Panc1 (cell line): ENCODE measurements at regions not wholly inside any gene's neighbourhood (a gene's known extent, or its start where the extent isn't known, plus 50 kb on each side); places are given as distances from the start of the nearest gene placed in this dataset.

ENCODE experiments used
- ATAC-seq: fragments of 200-7000 bp; cut with Tn5 transposase; 2 replicates; pipeline ENCODE4 v1.9.1; 2020; ENCODE audit warnings: mild to moderate bottlenecking, moderate library complexity
- BruUV-seq: library from RNA; stranded (reverse); fragments of 400-500 nt; replicated peaks from 2 replicates; lab custom pipeline; 2021; lab: Mats Ljungman, UMichigan
- CTCF ChIA-PET: fragments of 300-600 bp; sonication (Branson Sonifier 250); formaldehyde crosslinking; loops from one replicate; lab custom pipeline; 2022; ENCODE audit warnings: antibody characterized with exemption; lab: Charles Lee
- POLR2A ChIA-PET: fragments of 300-600 bp; sonication (Branson Sonifier 250); formaldehyde crosslinking; loops from one replicate; lab custom pipeline; 2022; ENCODE audit warnings: antibody characterized with exemption; lab: Charles Lee
- DNase-seq: peaks from one replicate; pipeline ENCODE4 v3.0.0-alpha.2; 2010; ENCODE audit warnings: low read depth, low spot score
- H3K27ac ChIP-seq: 2 replicates; pipeline ENCODE4 v1.5.1; 2011; ENCODE audit warnings: mild to moderate bottlenecking, low read length, inconsistent platforms
- H3K27me3 ChIP-seq: fragments of 200-500 bp; sonication (Bioruptor generic); 2 replicates; pipeline ENCODE4 v1.6.0; 2014; ENCODE audit warnings: low read length, inconsistent platforms; ENCODE audit not compliant: control insufficient read depth, insufficient read depth
- H3K36me3 ChIP-seq: fragments of 200-500 bp; sonication (Bioruptor generic); 2 replicates; pipeline ENCODE4 v1.5.1; 2014; ENCODE audit warnings: inconsistent platforms, mild to moderate bottlenecking, low read length, moderate library complexity; ENCODE audit not compliant: control insufficient read depth, insufficient read depth
- H3K4me1 ChIP-seq: 2 replicates; pipeline ENCODE4 v1.5.1; 2011; ENCODE audit warnings: inconsistent platforms, mild to moderate bottlenecking, low read length, moderate library complexity; ENCODE audit not compliant: control insufficient read depth, insufficient read depth
- H3K4me3 ChIP-seq, 2 experiments: 2 replicates each; pipeline ENCODE4 v1.5.1; 2011 to 2012; ENCODE audit warnings: low read depth in 2 of 2, low read length in 2 of 2, mild to moderate bottlenecking in 2 of 2, inconsistent platforms in 1 of 2, moderate library complexity in 1 of 2
- H3K9me3 ChIP-seq: fragments of 200-500 bp; sonication (Bioruptor generic); 2 replicates; pipeline ENCODE4 v1.5.1; 2014; ENCODE audit warnings: low read depth, mild to moderate bottlenecking, inconsistent platforms, low read length, moderate library complexity; ENCODE audit not compliant: control insufficient read depth, insufficient read depth
- CTCF ChIP-seq: fragments of 450-650 bp; IDR thresholded peaks from 2 replicates; pipeline ENCODE4 v1.5.1; 2017; ENCODE audit warnings: mild to moderate bottlenecking
- POLR2AphosphoS5 ChIP-seq: IDR thresholded peaks from 2 replicates; pipeline ENCODE4 v1.6.1; 2012; ENCODE audit warnings: mild to moderate bottlenecking, low read depth, low read length, moderate library complexity
- REST ChIP-seq, 2 experiments: IDR thresholded peaks; 2 replicates each; pipeline ENCODE4 v1.6.1; 2011 to 2012; ENCODE audit warnings: low read depth in 2 of 2, control low read depth in 1 of 2, low read length in 1 of 2, mild to moderate bottlenecking in 1 of 2, moderate library complexity in 1 of 2; ENCODE audit not compliant: insufficient read depth in 1 of 2
- SIN3A ChIP-seq: IDR thresholded peaks from 2 replicates; pipeline ENCODE4 v1.6.1; 2012; ENCODE audit warnings: low read depth, mild to moderate bottlenecking, low read length, moderate library complexity, borderline replicate concordance; ENCODE audit not compliant: insufficient read depth
- TCF7L2 ChIP-seq: IDR thresholded peaks from 2 replicates; pipeline ENCODE4 v1.6.1; 2011; ENCODE audit warnings: mild to moderate bottlenecking, low read depth, low read length, inconsistent platforms
- in situ Hi-C: cut with HindIII; loops from 2 replicates; pipeline ENCODE4 v1.10.0; 2016; ENCODE audit warnings: low sequenced_read_pairs, low pct_unique_long_range_greater_than_20kb
- intact Hi-C: fragments of 100-400 bp; cut with micrococcal nuclease; formaldehyde crosslinking; loops from one replicate; pipeline ENCODE4 v1.10.0; 2022; ENCODE audit not compliant: unreplicated experiment

GRCh38 chr1:99177465-99177864, 86.8 kb upstream of the PLPPR4 start:
- no peaks in the 10 kb centered on the region for H3K36me3 ChIP-seq
- TF ChIP-seq SIN3A (no peak), TCF7L2 (no peak), POLR2AphosphoS5 (no peak), CTCF (no peak; the same call in 1 of the 2 replicates), REST (IDR thresholded peaks at IDR 0.05; ENCODE audit: insufficient read depth in 1 of 2, low read depth in 2 of 2, low read length in 1 of 2) (no peak)
- no peak for ATAC-seq
- DNase-seq, result no peak
- no peaks in the 10 kb centered on the region for H3K9me3 ChIP-seq
- no peaks in the 10 kb centered on the region for H3K4me1 ChIP-seq
- H3K27me3 ChIP-seq, result no peaks in the 10 kb centered on the region
- intact Hi-C loops, result loop anchor here (5.0 kb wide), 1 partner anchor 530 kb away; no protein-coding TSS in a partner anchor
- no peak overlapping the region for H3K27ac ChIP-seq
- no TSS peak for BruUV-seq
- POLR2A ChIA-PET, result no interaction called here
- in situ Hi-C loops, result no loop called here
- CTCF ChIA-PET, result no interaction called here
- no peak overlapping the region for H3K4me3 ChIP-seq

- Histone ChIP-seq H3K4me3 (no peak overlapping the region), H3K9me3 (no peaks in the 10 kb centered on the region), H3K27me3 (no peaks in the 10 kb centered on the region), H3K27ac (no peak overlapping the region), H3K4me1 (no peaks in the 10 kb centered on the region), H3K36me3 (no peaks in the 10 kb centered on the region)
- DNase-seq (peak; percentile 42), ATAC-seq (peak; percentile 85)
- ChIA-PET CTCF (no interaction called here), POLR2A (no interaction called here)
- in situ Hi-C loops (no loop called here), intact Hi-C loops (no loop called here)
- peak; percentile 64; the same call in 1 of the 2 replicates for TF ChIP-seq CTCF
- TF ChIP-seq POLR2AphosphoS5, result no peak
- BruUV-seq, result no TSS peak
Observed at GRCh38 chr1:99180343-99180808, 83.9 kb upstream of the PLPPR4 start.
